Type B pancreatic cell (in vitro differentiated cells): ENCODE measurements at regions not wholly inside any gene's neighbourhood (a gene's known extent, or its start where the extent isn't known, plus 50 kb on each side); places are given as distances from the start of the nearest gene placed in this dataset.

Source experiments
- DNase-seq: peaks from one replicate; pipeline ENCODE4 v3.0.0; 2021; ENCODE audit warnings: mixed read lengths; ENCODE audit not compliant: unreplicated experiment; ENCODE audit errors: extremely low spot score
- H3K27ac Mint-ChIP-seq: 2 replicates; pipeline ENCODE4 v1.8.0; 2021; ENCODE audit warnings: mild to moderate bottlenecking, mixed read lengths
- H3K27me3 Mint-ChIP-seq: 2 replicates; pipeline ENCODE4 v1.8.0; 2021; ENCODE audit warnings: mixed read lengths
- H3K36me3 Mint-ChIP-seq: 2 replicates; pipeline ENCODE4 v1.8.0; 2021; ENCODE audit warnings: mixed read lengths
- H3K4me1 Mint-ChIP-seq: one replicate; pipeline ENCODE4 v1.8.0; 2021; ENCODE audit warnings: mixed read lengths; ENCODE audit not compliant: unreplicated experiment
- H3K4me3 Mint-ChIP-seq: 2 replicates; pipeline ENCODE4 v1.8.0; 2021; ENCODE audit warnings: mild to moderate bottlenecking, mixed read lengths
- H3K9me3 Mint-ChIP-seq: 2 replicates; pipeline ENCODE4 v1.8.0; 2021; ENCODE audit warnings: mixed read lengths
- CTCF ChIP-seq: fragments of 200-600 bp; sonication (generic); conservative IDR thresholded peaks from 2 replicates; pipeline ENCODE4 v1.5.0; 2021; ENCODE audit warnings: antibody characterized with exemption, mild to moderate bottlenecking

DNA sequence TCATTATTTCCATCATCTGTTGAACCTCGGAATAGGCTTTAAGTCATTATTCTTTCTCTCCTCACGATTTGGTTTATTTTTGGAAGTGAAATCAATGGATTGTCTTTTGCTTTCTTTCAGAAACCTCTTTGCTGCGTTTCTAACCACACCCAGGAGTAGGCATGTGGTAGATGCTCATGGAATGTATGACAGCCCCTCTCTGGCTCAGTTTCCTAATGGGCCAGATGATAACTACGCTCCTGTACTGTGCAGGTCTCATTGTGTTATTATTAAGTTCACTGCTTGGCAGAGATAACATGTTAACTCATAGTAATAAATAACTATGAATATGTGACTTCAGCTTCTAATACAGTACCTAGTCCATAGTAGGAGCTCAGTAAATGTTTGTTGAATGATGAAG is 175.5 kb upstream of the KLF4 start:
- Mint-ChIP-seq H3K9me3 (peaks cover 4% of the 10 kb centered on the region), H3K36me3 (no peaks in the 10 kb centered on the region), H3K4me3 (no peak overlapping the region), H3K27me3 (peaks cover 3% of the 10 kb centered on the region), H3K4me1 (peaks cover 8% of the 10 kb centered on the region), H3K27ac (no peak overlapping the region)
- TF ChIP-seq CTCF: no peak
- DNase-seq: no peak

GRCh38 chr9:107660976-107661375 is 171.4 kb upstream of the KLF4 start:
- Mint-ChIP-seq H3K27ac (no peak overlapping the region), H3K27me3 (peaks cover 7% of the 10 kb centered on the region), H3K36me3 (no peaks in the 10 kb centered on the region), H3K4me1 (no peaks in the 10 kb centered on the region), H3K4me3 (no peak overlapping the region), H3K9me3 (peaks cover 4% of the 10 kb centered on the region)
- no peak for TF ChIP-seq CTCF
- DNase-seq: no peak

GRCh38 chr9:107653263-107653821 is 163.8 kb upstream of the KLF4 start:
- Mint-ChIP-seq H3K27me3 (peaks cover 22% of the 10 kb centered on the region), H3K27ac (no peak overlapping the region), H3K4me1 (peaks cover 8% of the 10 kb centered on the region), H3K36me3 (no peaks in the 10 kb centered on the region), H3K9me3 (peaks cover 4% of the 10 kb centered on the region), H3K4me3 (no peak overlapping the region)
- DNase-seq: no peak
- TF ChIP-seq CTCF: no peak

- Mint-ChIP-seq H3K9me3 (no peaks in the 10 kb centered on the region), H3K4me1 (peaks cover 10% of the 10 kb centered on the region), H3K27ac (no peak overlapping the region), H3K4me3 (no peak overlapping the region), H3K36me3 (no peaks in the 10 kb centered on the region), H3K27me3 (peaks cover 18% of the 10 kb centered on the region)
- DNase-seq: no peak
- no peak for TF ChIP-seq CTCF
Observed at GRCh38 chr9:107650995-107651394, 161.4 kb upstream of the KLF4 start.

DNA sequence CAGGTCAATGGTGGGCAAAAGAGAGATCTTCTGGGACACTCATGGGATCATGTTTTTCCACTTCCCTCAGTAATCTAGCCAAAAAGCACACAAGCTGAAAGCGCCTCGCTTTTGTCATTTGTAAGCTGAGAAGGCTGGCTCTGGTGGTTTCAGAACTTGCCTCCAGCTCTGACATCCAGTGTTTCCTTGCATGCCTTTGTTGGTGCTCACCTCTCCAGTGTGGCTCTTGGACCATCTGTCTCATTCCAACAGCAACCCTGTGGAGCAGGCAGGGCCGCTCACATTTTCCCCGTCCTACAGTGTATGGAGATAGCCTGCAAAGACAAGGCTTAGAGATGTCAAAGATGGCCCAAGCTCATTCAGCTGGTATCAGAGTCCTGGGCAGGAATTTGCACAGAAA is 160.8 kb upstream of the KLF4 start:
- H3K27ac Mint-ChIP-seq: no peak overlapping the region
- H3K9me3 Mint-ChIP-seq: peaks cover 1% of the 10 kb centered on the region
- H3K36me3 Mint-ChIP-seq: no peaks in the 10 kb centered on the region
- H3K27me3 Mint-ChIP-seq: peaks cover 19% of the 10 kb centered on the region
- no peak for TF ChIP-seq CTCF
- no peak for DNase-seq
- peaks cover 11% of the 10 kb centered on the region for H3K4me1 Mint-ChIP-seq
- H3K4me3 Mint-ChIP-seq: no peak overlapping the region
